ENCODE measurements at regions not wholly inside any gene's neighbourhood (a gene's known extent, or its start where the extent isn't known, plus 50 kb on each side); places are given as distances from the start of the nearest gene placed in this dataset.

DNA sequence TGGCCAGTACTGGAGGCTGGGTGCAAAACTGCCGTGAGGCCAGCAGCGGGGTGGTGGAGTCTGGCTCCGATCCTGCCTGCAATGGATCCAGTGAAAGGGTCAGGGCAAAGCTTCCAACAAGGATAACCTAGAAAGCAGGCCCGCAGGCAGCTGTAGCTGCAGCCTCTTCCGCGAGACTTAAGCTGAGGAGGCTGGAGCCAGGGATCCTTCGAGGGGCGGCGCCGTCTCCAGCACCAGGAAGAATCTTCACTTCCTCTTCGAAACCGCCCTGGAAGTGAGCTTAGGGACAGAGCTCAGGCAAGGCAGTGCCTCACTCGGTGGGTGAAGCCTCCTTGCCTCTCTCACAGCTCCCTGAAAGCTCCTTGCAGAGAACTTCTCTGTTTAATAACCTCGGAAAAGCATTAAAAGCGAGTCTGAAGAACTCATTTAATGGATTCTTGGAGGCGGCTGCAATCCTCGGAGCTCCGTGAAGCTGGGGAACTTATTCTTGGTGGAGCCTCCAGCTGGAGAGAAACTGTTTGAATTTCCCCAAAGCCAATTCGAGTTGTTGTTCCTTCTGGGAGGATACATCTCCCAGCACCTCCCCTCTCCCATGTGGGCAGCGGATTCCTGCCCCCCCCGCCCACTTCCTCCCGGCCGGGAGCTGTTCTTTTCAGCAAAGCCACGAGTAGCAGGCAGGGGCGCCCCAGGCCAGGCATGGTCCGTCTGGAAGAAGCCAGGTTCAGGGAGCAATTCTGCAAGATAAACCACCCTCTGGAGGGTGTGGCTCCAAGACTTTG is 169.9 kb downstream of the CTTN start:
- TF ChIP-seq, protein P1, sequence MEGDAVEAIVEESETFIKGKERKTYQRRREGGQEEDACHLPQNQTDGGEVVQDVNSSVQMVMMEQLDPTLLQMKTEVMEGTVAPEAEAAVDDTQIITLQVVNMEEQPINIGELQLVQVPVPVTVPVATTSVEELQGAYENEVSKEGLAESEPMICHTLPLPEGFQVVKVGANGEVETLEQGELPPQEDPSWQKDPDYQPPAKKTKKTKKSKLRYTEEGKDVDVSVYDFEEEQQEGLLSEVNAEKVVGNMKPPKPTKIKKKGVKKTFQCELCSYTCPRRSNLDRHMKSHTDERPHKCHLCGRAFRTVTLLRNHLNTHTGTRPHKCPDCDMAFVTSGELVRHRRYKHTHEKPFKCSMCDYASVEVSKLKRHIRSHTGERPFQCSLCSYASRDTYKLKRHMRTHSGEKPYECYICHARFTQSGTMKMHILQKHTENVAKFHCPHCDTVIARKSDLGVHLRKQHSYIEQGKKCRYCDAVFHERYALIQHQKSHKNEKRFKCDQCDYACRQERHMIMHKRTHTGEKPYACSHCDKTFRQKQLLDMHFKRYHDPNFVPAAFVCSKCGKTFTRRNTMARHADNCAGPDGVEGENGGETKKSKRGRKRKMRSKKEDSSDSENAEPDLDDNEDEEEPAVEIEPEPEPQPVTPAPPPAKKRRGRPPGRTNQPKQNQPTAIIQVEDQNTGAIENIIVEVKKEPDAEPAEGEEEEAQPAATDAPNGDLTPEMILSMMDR (IDR thresholded peaks at IDR 0.05; ENCODE audit: borderline replicate concordance, extremely low read depth, low read length, poor library complexity, severe bottlenecking), result no peak
- TF ChIP-seq EZH2 (IDR thresholded peaks at IDR 0.05; ENCODE audit: borderline replicate concordance, low read depth, low read length, severe bottlenecking), result no peak
